HG03460 (cell line): ENCODE measurements at regions not wholly inside any gene's neighbourhood (a gene's known extent, or its start where the extent isn't known, plus 50 kb on each side); places are given as distances from the start of the nearest gene placed in this dataset.

Source experiments
- ATAC-seq: cut with Tn5 transposase; IDR thresholded peaks from one replicate; pipeline ENCODE4 v1.9.1; 2021; ENCODE audit not compliant: unreplicated experiment

DNA sequence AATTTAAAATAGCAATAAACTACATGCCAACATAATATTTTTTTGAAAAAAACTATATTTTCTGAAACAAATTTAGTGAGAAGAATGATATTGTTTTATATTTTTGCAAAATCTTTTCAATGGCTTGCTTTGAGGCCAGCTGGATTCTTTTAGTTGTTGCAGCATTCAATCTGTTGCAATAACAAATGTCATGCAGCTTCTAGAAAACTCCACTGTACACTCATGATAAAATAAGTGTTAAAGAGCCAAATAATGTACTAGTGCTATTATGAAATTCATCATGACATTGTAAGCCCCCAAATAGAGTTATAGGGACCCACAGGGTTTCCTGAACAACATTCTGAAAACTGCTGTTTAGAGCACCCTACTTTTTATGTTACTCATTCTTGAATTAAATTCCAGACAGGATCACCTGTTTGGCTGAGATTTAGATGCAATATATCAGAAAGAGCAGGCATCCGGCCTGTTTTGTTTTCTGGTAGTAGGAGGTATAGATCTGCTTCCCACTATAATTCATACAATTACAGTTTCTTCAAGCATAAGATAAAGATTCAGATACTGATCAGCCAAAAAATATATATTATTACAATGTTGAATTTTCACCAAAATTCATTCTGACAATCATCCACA is 703.0 kb upstream of the ZNF385D start:
- no peak for ATAC-seq

DNA sequence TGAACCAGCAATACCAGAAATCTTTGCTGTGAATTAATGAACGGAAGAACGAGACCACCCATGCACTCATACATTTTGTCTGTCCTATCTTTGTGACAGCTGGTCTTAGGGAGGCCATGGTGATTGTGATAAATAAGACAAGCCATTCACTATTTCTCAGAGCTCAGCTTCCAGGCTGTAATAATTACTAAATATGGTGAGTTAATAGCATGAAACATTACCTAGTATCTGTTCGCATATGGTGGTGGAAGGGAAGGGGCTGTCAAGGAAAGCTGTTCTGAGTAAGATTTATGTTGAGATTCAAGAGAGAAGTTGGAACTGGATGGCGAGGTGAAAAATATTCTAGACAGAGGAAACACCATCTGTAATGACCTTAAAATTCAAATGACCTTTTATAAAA is 719.0 kb upstream of the ZNF385D start:
- ATAC-seq: no peak

DNA sequence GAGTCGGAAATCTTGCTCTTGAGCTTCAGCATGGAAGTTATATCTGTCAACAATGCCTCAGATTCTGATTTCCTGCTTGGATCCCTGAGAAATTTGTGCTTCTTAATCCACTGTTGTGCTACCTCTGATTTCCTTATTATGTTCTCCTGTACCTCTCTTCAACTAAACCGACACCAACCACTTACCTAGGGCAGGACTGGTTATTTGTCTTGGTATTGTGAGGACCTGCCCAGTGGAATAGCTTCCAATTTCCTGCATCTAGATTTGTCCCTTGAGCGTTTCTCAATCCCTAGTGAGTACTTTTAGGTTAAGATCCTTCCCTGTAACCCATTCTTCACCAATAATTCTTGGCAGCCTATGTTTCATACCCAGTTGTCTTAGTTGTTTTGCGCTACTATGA is 720.5 kb upstream of the ZNF385D start:
- no peak for ATAC-seq

- ATAC-seq: no peak
These were observed 723.9 kb upstream of the ZNF385D start for GRCh38 chr3:22474706-22475445.

DNA sequence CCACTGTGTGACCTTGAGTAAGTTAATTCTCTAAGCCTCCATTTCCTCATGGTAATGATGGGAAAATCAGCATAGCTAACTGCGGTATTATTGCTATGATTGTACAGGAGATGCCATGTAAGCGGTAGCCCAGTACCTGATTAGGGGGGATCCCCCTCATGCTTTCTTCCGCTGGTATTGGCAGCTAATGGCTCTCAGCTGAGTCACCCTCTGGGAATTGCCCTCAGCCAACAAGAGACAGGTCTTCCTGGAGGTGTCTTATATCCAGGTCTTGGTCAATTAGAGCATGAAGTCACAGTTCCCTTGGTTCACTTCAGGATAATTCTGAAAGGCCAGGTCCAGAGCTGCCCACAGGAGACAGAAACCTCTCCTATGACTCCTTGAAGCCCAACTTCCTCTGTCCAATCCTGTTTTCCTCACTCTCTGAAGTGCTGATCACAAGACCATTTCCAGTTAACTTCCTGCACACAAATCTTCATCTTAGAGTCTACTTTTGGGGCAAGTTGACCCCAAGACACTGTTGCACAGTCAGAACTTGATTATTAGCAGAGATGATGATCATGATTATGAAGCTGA is 724.7 kb upstream of the ZNF385D start:
- no peak for ATAC-seq

DNA sequence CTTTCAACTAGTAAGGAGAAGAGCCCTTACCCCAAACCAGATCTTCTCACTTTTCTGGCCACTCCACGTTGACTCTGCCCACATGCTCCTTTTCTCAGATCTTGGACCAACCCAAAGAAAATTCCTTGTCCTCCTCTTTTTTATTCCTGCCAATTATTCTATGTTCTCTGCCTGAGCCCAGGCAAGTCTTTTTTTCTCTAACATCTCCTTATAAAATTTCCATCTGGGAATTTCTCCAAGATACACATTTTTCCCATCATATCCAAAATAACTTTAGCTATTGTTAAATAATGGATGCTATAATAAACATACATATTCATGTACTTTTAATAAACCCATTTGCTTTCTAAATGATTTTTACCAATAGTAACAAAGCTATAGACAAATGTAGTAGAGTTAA is 726.0 kb upstream of the ZNF385D start:
- ATAC-seq: no peak

- ATAC-seq: no peak
These were observed 717.2 kb upstream of the UBE2E2 start for GRCh38 chr3:22485954-22486353.

- ATAC-seq: no peak
These were observed 712.4 kb upstream of the UBE2E2 start for GRCh38 chr3:22490747-22491146.

DNA sequence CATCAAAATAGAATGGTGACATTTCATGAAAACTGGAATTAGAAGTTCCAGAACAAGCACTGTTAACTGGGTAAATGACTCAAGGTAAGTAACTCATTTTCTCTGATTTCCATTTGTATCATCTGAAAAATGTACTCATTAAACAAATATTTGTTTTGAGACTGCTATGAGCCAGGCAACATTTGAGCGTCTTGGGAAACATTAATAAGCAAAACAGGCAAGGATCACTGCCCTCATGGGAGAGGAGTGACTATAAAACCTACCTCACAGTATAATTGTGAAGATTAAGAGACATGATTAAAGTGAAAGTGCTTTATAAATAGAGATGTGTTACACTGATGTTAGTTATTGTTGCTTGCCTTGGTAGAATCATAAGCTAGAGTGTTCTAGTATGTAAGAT is 711.8 kb upstream of the UBE2E2 start:
- no peak for ATAC-seq

GRCh38 chr3:22492342-22492741 is 710.8 kb upstream of the UBE2E2 start:
- ATAC-seq: no peak

- no peak for ATAC-seq
These were observed 707.9 kb upstream of the UBE2E2 start for GRCh38 chr3:22495241-22495640.

GRCh38 chr3:22495791-22496190 is 707.3 kb upstream of the UBE2E2 start:
- ATAC-seq: no peak

- no peak for ATAC-seq
These were observed 706.5 kb upstream of the UBE2E2 start for GRCh38 chr3:22496641-22497040.

DNA sequence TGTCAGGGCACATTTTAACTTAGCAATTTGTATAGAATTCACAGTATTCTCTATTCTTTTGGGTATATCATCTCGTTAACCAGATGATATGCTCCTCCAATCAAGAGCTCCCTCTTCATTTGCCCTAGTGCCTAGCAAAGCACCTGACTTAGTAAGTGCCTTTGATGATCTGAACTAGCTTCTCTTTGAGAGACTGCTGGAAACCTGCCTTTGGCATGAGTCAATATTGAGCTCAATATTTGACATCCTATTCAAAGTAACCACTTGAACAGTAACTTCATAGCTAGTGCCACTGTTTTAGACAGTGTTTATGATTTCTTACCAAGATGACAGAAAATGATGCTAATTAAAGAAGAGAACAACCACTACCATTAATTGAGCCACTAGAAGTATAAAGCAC is 696.3 kb upstream of the UBE2E2 start:
- no peak for ATAC-seq

DNA sequence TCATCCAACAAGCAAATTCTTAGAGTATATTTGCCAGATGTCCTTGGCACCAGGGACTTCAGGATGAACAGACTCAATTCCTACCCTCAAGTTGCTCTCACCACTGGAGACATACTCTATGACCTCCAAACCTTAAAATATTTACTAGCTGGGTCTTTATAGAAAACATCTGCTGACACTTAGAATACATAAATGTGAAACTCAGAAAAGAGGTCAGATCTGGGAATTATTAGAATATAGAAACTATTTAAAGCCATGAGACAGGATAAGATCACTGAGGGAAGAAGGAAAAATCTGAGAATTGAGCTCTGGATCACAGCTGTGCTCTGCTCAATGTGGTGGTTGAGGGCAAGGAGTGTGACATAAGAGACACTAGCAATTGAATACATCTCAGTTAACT is 695.4 kb upstream of the UBE2E2 start:
- no peak for ATAC-seq

- no peak for ATAC-seq
These were observed 679.2 kb upstream of the UBE2E2 start for GRCh38 chr3:22523925-22524324.

- ATAC-seq: no peak
These were observed 676.8 kb upstream of the UBE2E2 start for GRCh38 chr3:22526266-22526837.

GRCh38 chr3:22536541-22536940 is 666.6 kb upstream of the UBE2E2 start:
- no peak for ATAC-seq

GRCh38 chr3:22537560-22537959 is 665.6 kb upstream of the UBE2E2 start:
- no peak for ATAC-seq

DNA sequence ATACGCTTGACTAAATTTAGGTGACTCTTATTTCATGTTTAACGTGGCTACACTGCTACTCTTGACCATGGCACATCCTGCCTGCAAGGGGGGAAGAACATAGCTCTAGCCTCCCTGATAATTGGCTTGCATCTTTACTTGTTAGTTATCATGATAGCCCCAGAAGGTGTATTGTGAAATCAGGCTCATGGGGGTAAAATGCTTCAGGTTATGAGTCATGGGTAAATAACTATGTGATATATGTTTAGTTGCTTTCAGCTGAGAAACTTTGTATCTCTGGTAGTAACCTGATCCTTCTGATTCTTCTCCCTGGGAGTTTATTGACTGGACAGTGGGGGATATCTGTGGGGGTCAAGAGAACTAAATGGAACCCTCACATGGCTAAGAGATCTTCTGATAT is 660.8 kb upstream of the UBE2E2 start:
- ATAC-seq: no peak

GRCh38 chr3:22555753-22556435 is 647.2 kb upstream of the UBE2E2 start:
- no peak for ATAC-seq

- no peak for ATAC-seq
These were observed 637.7 kb upstream of the UBE2E2 start for GRCh38 chr3:22565393-22565792.
